ENCODE measurements at regions not wholly inside any gene's neighbourhood (a gene's known extent, or its start where the extent isn't known, plus 50 kb on each side); places are given as distances from the start of the nearest gene placed in this dataset.

GRCh38 chr5:130277522-130277921, 373.3 kb downstream of the CHSY3 start:
- no peak for DNase-seq (ENCODE audit: low read depth in 2 of 2, low spot score in 1 of 2)

GRCh38 chr5:130277002-130277401, 372.7 kb downstream of the CHSY3 start:
- no peak for DNase-seq (ENCODE audit: low read depth in 2 of 2, low spot score in 1 of 2)

GRCh38 chr5:130272837-130273236, 368.6 kb downstream of the CHSY3 start:
- DNase-seq (ENCODE audit: low read depth in 2 of 2, low spot score in 1 of 2) = no peak

- no peak for DNase-seq (ENCODE audit: low read depth in 2 of 2, low spot score in 1 of 2)
These were observed 366.5 kb downstream of the CHSY3 start for GRCh38 chr5:130270786-130271185.

- DNase-seq (ENCODE audit: low read depth in 2 of 2, low spot score in 1 of 2) = no peak
These were observed 364.2 kb downstream of the CHSY3 start for GRCh38 chr5:130268489-130268888.

- no peak for DNase-seq (ENCODE audit: low read depth in 2 of 2, low spot score in 1 of 2)
These were observed 363.7 kb downstream of the CHSY3 start for GRCh38 chr5:130267926-130268325.

GRCh38 chr5:130260481-130260880, 356.2 kb downstream of the CHSY3 start:
- no peak for DNase-seq (ENCODE audit: low read depth in 2 of 2, low spot score in 1 of 2)

- DNase-seq (ENCODE audit: low read depth in 2 of 2, low spot score in 1 of 2) = no peak
These were observed 347.7 kb downstream of the CHSY3 start for GRCh38 chr5:130251931-130252330.

- DNase-seq (ENCODE audit: low read depth in 2 of 2, low spot score in 1 of 2) = no peak
These were observed 339.4 kb downstream of the CHSY3 start for GRCh38 chr5:130243641-130244040.

- DNase-seq (ENCODE audit: low read depth in 2 of 2, low spot score in 1 of 2) = no peak
These were observed 333.5 kb downstream of the CHSY3 start for GRCh38 chr5:130237721-130238120.

All from stimulated activated CD8-positive, alpha-beta memory T cell treated with anti-CD3 and anti-CD28 coated beads, Interleukin-4, amount 100 ng/mL, for 1 hour (primary cell).